HG02981 (cell line): ENCODE measurements at regions not wholly inside any gene's neighbourhood (a gene's known extent, or its start where the extent isn't known, plus 50 kb on each side); places are given as distances from the start of the nearest gene placed in this dataset.
"Not testable (repeated sequence)": the region's sequence is repeated elsewhere in the genome, so short reads cannot be mapped to it uniquely, and the experiment has no call there.

Experiments used
- ATAC-seq: cut with Tn5 transposase; IDR thresholded peaks from one replicate; pipeline ENCODE4 v1.9.1; 2021; ENCODE audit warnings: mild to moderate bottlenecking, moderate library complexity; ENCODE audit not compliant: unreplicated experiment

- no peak for ATAC-seq
Observed at GRCh38 chr2:189308056-189308790, 128.7 kb upstream of the COL5A2 start.

GRCh38 chr2:189309331-189309730 is 129.8 kb upstream of the COL5A2 start:
- no peak for ATAC-seq

- ATAC-seq, result no peak
Observed at GRCh38 chr2:189312211-189312610, 129.1 kb upstream of the WDR75 start.

- no peak for ATAC-seq
Observed at GRCh38 chr2:189312643-189313042, 128.6 kb upstream of the WDR75 start.

GRCh38 chr2:189318761-189319160 is 122.5 kb upstream of the WDR75 start:
- no peak for ATAC-seq

- ATAC-seq, result not testable (repeated sequence)
Observed at GRCh38 chr2:189319424-189319823, 121.8 kb upstream of the WDR75 start.

- ATAC-seq, result no peak
Observed at GRCh38 chr2:189327879-189328847, 113.1 kb upstream of the WDR75 start.

GRCh38 chr2:189328848-189329245 is 112.4 kb upstream of the WDR75 start:
- ATAC-seq, result no peak

GRCh38 chr2:189336276-189336975 is 104.8 kb upstream of the WDR75 start:
- ATAC-seq, result no peak

GRCh38 chr2:189337656-189338055 is 103.6 kb upstream of the WDR75 start:
- ATAC-seq, result no peak

GRCh38 chr2:189338115-189338514 is 103.2 kb upstream of the WDR75 start:
- ATAC-seq, result no peak

- no peak for ATAC-seq
Observed at GRCh38 chr2:189341077-189341476, 100.2 kb upstream of the WDR75 start.

- no peak for ATAC-seq
Observed at GRCh38 chr2:189344043-189344442, 97.2 kb upstream of the WDR75 start.

GRCh38 chr2:189347540-189347939 is 93.7 kb upstream of the WDR75 start:
- peak; percentile 71 for ATAC-seq

GRCh38 chr2:189348369-189348768 is 92.9 kb upstream of the WDR75 start:
- ATAC-seq, result no peak

GRCh38 chr2:189350540-189351209 is 90.6 kb upstream of the WDR75 start:
- no peak for ATAC-seq

GRCh38 chr2:189351933-189352332 is 89.3 kb upstream of the WDR75 start:
- not testable (repeated sequence) for ATAC-seq

GRCh38 chr2:189357375-189357774 is 83.9 kb upstream of the WDR75 start:
- not testable (repeated sequence) for ATAC-seq

GRCh38 chr2:189360861-189361260 is 80.4 kb upstream of the WDR75 start:
- ATAC-seq, result no peak

GRCh38 chr2:189362283-189362682 is 79.0 kb upstream of the WDR75 start:
- no peak for ATAC-seq

GRCh38 chr2:189363559-189363958 is 77.7 kb upstream of the WDR75 start:
- no peak for ATAC-seq
